GM23248 (cell line): ENCODE measurements at regions not wholly inside any gene's neighbourhood (a gene's known extent, or its start where the extent isn't known, plus 50 kb on each side); places are given as distances from the start of the nearest gene placed in this dataset.

ENCODE experiments used
- EZH2 ChIP-seq: fragments of 200-600 bp; sonication (generic); IDR thresholded peaks from 2 replicates; pipeline ENCODE4 v1.6.1; 2018; ENCODE audit warnings: antibody characterized with exemption, mild to moderate bottlenecking; ENCODE audit not compliant: insufficient read depth, poor library complexity, severe bottlenecking
- EZH2phosphoT487 ChIP-seq: fragments of 200-600 bp; sonication (generic); IDR thresholded peaks from 2 replicates; pipeline ENCODE4 v1.6.1; 2018; ENCODE audit warnings: antibody characterized with exemption, moderate library complexity, mild to moderate bottlenecking, low read depth; ENCODE audit not compliant: insufficient read depth

GRCh38 chr9:134590240-134591081 lies 51.1 kb upstream of the COL5A1 start:
- no peak for TF ChIP-seq EZH2phosphoT487
- no peak for TF ChIP-seq EZH2
